GM18505 (cell line): ENCODE measurements at regions not wholly inside any gene's neighbourhood (a gene's known extent, or its start where the extent isn't known, plus 50 kb on each side); places are given as distances from the start of the nearest gene placed in this dataset.

Experiments
- ATAC-seq: cut with Tn5 transposase; IDR thresholded peaks from one replicate; pipeline ENCODE4 v1.9.1; 2021; ENCODE audit not compliant: unreplicated experiment
- POLR2A ChIP-seq: IDR thresholded peaks from 4 replicates; pipeline ENCODE4 v1.6.1; 2011; ENCODE audit warnings: borderline replicate concordance; ENCODE audit not compliant: insufficient read depth, insufficient read length; ENCODE audit errors: extremely low read depth

DNA sequence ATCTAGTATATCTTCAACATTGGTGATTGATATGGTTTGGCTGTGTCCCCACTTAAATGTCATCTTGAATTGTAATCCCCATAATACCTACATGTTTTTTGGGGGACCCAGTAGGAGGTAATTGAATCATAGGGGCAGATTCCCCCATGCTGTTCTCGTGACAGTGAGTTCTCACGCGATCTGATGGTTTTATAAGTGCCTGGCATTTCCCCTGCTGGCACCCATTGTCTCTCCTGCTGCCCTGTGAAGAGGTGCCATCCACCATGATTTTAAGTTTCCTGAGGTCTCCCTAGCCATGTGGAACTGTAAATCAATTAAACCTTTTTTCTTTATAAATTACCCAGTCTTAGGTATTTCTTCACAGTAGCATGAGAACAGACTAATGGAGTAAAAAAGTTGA lies 1094.6 kb downstream of the ROBO2 start:
- TF ChIP-seq POLR2A: no peak

DNA sequence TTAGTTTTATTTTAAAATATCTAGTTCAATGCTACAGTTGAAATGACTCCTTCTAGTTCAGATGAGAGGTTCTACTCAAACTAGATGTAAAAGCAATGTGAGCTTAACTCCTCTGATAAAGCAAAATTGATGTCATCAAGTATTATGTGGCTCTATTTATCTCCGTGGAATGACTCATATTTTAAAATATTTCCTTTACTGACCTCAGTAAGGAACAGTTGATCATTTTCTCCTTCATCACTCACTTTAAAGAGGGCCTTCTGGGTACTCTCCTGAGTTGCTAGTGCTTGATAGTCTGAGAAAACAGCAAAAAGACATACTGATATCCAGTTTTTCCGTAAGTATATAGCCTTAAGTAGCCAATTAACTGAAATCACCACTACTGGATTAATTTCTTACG lies 1099.3 kb downstream of the ROBO2 start:
- TF ChIP-seq POLR2A: no peak
- no peak for ATAC-seq

More for the DNA sequence above, 1094.6 kb downstream of the ROBO2 start:
- no peak for ATAC-seq

DNA sequence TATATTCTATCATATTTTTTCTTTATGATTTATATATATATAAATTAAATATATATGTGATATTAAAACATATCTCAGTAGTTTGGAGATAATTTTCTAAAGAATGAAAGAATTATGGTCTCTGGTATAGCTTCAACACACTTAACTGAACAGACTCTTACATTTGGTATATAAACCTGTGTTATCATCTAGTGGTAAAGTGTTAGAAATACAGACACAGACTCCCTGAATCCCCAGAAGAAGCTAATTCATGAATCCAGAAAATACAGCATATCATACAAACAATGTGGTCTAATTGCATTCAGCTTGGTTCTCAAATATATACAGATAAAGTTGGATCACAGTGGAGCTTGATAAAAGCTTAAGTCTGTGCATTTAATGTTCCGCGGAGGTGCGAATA lies 1100.4 kb downstream of the ROBO2 start:
- ATAC-seq: no peak

DNA sequence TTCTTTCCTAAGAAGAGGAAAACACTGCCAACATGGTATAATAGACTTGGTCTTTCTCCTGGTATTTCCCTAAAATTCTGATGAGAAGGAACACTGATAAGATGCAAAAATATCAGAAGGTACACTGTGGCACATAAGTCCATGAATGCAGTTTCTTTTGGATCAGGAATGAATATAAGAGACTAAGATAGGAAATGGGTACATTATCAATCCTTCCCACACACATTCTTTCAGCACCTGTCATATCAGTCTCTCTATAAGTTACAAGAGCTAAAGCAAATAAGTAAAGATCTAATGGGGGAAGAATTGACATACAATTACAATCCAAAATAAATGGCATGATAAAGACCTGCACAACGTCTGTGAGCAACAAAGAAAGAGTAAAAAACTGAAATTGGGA lies 1101.0 kb downstream of the ROBO2 start:
- ATAC-seq: no peak
- no peak for TF ChIP-seq POLR2A

More for the DNA sequence above, 1100.4 kb downstream of the ROBO2 start:
- TF ChIP-seq POLR2A: no peak

DNA sequence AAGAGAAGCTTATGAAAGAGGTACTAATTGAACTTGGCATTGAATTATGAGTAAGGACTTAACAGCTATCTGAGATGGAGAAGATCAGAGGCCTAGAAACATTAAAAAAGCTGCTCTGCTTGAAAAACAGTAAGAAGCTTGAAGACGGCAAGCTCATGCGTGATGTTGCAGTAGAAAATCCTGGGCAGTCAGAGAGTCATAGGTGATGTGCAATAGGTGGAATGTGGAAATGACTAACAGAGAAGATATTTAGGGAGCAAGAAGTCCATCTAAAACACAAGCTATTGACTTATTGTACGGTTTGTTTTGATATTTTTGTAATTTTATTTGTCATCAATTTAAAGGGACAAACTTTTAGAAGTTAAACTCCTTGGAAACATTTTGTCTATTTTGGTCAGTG lies 1101.4 kb downstream of the ROBO2 start:
- TF ChIP-seq POLR2A: no peak
- ATAC-seq: no peak

DNA sequence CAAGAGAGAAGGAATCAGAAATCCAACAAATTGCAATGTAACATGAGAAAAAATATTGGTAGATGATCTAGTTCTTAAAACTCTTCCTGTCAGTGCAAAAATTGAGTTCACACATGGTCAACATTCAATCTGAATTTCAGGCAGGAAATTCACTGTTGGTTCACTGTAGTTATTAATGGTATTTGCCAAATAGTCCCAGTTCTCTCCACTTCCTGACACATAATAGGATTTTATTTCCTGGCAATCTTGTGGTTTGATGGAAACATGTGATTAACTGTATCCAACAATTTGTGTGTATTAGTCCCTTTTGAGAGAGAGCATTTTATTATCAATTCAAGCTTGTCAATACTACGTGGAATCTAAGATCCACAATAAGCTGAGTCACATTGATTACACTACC lies 1103.1 kb downstream of the ROBO2 start:
- no peak for TF ChIP-seq POLR2A
- ATAC-seq: no peak

DNA sequence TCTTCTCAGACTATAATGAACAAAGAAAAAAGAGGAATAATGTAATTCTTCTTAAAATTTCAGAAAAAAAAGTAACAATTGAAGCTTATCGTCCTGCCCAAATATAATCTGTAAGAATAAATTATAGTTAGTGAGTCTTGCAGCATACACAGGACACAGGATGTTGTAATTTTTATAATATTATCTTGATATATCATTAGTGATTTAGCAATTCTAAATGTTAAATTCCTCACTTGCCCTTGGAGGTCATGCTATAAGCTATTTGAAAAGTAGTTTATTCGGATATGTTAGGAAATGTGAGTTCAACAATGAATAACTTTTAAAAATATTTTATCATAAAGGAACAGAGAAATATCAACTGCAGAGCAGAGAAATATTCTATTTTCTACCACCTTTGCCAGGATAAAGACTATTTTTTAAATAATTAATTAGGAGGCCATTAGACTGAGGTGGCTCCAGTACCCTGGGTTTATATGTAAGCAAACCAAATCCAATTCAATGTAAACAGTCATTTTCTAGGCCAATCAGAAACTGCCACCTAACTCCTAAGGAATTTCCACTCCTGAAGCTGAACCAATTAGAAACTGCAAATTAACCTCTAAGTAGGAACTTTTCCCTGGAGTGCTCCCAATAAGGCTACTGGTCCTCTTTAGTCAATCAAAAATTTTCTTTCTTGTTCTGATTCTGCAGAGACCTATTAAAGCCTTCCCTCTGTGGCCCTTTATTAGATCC lies 1109.3 kb downstream of the ROBO2 start:
- ATAC-seq: no peak
- TF ChIP-seq POLR2A: no peak

DNA sequence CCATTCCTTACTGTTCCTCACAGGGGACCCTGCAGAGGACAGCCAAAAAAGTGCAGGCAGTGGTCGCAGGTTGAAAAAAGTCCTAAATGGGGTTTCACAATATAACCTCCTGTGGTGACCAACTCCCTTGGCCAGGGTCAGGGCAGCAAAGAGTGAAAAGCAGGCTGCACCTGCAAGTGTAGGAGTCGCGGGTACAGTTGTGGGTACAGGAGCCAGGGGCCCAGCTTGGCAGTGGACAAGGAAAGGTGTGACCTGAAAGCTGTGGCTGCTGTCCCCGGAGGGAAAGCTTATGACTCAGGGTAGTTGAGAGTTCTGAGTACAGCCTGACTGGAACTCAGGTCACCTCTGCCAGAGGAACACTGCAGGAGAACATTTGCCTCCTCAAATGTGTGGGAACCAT lies 1114.1 kb downstream of the ROBO2 start:
- no peak for ATAC-seq
- no peak for TF ChIP-seq POLR2A

DNA sequence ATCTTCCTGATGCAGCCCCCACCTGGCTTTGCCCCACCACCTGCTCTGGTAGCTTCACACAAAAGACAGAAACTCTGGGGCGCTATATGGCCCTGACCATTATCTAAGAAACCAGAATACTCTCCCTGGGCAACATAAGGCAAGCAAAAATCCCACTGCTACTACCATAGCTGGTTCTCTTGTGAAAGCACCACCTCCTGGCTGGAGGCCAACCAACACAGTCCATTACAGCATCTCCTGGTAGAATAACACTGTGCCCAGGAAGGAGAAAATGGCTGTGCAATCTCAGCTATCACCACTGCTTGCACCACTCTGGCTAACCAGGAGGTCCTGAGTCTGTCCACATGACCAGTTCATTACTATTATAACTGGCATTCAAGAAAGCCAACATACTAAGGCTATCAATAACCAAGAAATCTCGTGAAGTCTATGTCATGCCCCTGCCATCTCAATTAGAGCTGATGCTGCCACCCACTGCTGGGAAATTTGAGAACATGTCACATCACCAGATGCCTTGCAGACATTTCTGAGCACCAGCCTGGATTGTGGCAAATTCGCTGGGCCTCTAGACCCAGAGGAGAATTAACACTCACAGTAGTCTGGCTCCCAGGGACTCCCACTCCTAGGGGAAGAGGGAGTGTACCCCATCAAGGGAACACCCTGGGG lies 1114.8 kb downstream of the ROBO2 start:
- no peak for TF ChIP-seq POLR2A
- no peak for ATAC-seq

DNA sequence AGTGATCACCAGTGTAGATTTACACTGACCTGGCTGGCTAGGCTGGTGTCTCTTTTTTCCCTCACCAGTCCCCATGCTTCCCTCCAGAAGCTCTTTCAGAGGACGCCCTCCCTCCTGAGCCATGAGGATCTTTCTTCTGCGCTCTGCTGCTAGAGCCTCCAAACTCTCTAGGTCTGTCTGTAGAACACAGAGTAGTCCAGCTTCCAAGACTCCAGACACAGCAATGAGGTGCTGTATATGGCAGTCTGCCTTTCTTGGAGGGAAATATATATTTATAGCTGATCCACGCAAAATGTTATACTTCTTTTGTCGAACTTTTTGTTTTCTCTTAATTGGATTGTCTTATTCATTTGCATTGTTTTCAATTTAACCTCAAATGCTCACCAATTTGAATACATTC lies 1121.8 kb downstream of the ROBO2 start:
- ATAC-seq: no peak
- TF ChIP-seq POLR2A: no peak

DNA sequence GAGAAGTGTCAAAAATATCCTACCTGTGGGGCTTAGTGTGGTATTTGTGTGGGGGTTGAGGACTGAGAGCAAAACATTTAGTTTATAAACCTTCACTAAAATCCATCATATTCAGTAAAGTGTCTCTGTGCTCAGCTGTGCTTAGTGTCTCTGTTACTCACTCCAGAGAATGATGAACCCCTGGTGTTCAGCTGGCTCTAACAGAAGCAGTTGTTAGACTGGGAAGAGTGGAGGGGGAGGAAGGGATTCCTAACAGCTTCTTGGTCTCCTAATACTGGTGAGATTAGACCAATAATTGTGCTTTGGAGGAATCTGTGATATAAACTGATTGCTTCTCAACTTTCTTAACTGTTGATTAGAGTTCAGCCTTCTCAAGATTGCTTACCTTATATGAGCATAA lies 1123.5 kb downstream of the ROBO2 start:
- no peak for ATAC-seq
- no peak for TF ChIP-seq POLR2A

DNA sequence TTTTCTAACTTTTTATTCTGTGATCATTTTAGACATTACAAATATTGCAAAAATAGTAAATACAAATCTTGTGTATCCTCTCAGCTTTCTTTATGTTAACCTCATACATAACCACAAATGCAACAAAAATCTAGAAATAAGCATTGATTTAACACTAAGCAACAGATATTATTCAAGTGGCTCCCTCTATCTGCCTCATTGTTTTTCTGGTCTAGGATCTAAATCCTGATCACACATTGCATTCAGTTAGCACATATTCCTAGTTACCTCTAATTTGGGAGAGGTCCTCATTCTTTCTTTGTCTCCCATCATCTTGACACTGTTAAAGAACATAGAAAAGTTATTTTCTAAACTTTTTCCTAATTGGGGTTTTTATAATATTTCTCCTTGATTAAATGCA lies 1126.0 kb downstream of the ROBO2 start:
- no peak for ATAC-seq
- no peak for TF ChIP-seq POLR2A

DNA sequence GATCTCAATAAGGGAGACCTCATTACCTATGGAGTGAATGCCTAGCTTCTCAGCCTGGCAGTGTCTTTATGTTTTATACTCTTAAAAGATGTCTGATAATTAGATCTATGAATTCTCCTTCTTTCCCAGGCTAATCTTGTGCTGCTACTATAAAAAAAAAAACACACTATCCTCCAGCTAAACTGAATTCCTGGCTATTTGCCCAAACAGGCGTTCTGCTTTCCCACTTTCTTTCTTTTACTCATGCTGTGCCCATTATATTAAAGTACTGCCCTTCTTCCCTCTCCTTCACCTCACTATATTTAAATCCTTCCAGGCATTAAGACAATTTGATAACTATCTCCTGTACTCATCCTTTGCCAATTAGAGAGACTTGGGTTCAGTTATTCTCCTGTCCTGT lies 1134.9 kb downstream of the ROBO2 start:
- TF ChIP-seq POLR2A: no peak
- no peak for ATAC-seq

DNA sequence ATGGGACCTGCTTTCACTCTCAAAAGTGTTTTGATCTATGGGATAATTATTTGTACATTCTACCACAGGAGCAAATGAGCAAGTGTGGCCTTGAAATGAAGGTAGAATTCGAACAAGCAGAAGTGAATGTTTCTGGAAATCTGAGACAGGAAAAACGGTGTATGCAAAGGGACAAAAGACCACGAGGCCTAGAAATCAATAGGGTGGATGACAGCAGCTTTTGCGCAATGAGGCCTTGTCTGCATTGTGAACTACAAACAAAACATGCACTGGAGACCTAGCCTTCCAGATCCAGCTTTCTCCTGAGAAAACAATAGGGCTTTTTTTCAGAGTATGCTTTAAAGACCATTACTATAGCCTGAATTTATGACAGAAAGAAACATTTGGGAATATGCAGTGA lies 1137.0 kb downstream of the ROBO2 start:
- no peak for TF ChIP-seq POLR2A
- no peak for ATAC-seq

DNA sequence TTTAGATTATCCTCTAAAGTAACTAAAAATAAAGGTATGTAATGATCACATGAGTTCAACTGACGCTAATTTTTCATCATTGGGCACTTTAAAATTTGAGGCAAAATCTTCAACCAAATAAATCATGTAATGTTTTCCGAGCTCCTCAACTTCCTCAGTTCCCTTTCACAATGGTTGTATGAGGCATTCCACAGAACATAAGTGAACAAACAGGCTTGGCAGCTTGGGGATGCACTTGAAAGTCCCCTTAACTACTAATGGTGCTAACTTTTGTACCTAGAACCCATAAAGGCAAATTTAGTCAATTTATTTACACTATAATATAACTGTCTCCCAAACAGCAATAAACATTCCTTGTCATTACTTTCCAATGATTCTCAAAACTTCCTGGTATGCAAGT lies 1137.9 kb downstream of the ROBO2 start:
- no peak for TF ChIP-seq POLR2A
- ATAC-seq: no peak

DNA sequence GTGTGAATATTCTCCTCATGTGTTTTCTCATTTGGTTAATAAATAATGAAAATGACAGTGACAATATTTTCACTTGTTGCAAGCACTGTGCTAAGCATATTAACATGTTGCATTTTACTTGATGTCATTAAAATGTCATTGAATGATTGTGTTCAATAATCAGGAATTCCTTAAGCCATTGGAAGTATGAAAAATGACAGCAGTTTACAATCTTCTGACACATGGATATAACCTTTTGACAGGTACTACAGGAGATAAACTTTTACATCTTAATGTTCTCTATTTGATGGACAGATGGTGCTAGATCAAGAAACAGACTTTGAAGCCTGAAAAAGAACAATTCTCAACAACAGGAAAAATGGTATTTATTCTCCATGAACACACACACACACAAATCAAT lies 1138.3 kb downstream of the ROBO2 start:
- no peak for TF ChIP-seq POLR2A
- no peak for ATAC-seq
